Neural cell (in vitro differentiated cells): ENCODE measurements at regions not wholly inside any gene's neighbourhood (a gene's known extent, or its start where the extent isn't known, plus 50 kb on each side); places are given as distances from the start of the nearest gene placed in this dataset.

Experiments used
- CTCF ChIP-seq: fragments of 450-650 bp; IDR thresholded peaks from 2 replicates; pipeline ENCODE4 v1.5.1; 2014; ENCODE audit warnings: antibody characterized with exemption, mild to moderate bottlenecking, moderate library complexity; ENCODE audit not compliant: poor library complexity, severe bottlenecking
- EZH2 ChIP-seq: fragments of 200-600, 300-800 bp; shearing (Covaris generic), sonication (generic); IDR thresholded peaks from 2 replicates; pipeline ENCODE4 v1.6.1; 2014; ENCODE audit warnings: antibody characterized with exemption, low read length, borderline replicate concordance, mild to moderate bottlenecking; ENCODE audit not compliant: insufficient read depth, poor library complexity, severe bottlenecking
- MXI1 ChIP-seq: fragments of 450-650 bp; conservative IDR thresholded peaks from 2 replicates; pipeline ENCODE4 v1.6.1; 2014; ENCODE audit warnings: antibody characterized with exemption, mild to moderate bottlenecking; ENCODE audit not compliant: poor library complexity, severe bottlenecking
- POLR2AphosphoS5 ChIP-seq: IDR thresholded peaks from 2 replicates; pipeline ENCODE4 v1.6.1; 2012
- TAF1 ChIP-seq: IDR thresholded peaks from 2 replicates; pipeline ENCODE4 v1.6.1; 2012; ENCODE audit warnings: low read depth

DNA sequence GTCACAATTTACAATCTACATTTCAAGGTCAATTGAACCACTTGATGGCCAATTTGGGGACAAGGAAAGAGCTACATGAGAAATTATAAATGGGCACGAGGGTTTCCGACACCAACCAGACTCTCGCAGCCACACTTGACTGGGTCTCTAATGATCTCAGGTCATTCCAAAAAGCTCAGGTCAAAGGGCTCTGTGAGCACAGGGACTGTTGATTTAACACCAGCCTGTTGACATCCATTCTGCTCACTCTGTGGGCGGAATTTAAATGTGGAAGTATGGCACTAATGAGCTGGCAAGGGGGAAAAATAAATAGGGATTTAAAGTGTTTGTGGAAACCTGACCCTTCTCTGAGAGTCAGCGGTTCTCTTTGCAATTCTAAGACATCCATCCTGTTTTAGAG lies 810.7 kb upstream of the AUTS2 start:
- no peak for TF ChIP-seq MXI1
- TF ChIP-seq CTCF: no peak
- no peak for TF ChIP-seq EZH2
- TF ChIP-seq POLR2AphosphoS5: no peak
- TF ChIP-seq TAF1: no peak
